ENCODE measurements at regions not wholly inside any gene's neighbourhood (a gene's known extent, or its start where the extent isn't known, plus 50 kb on each side); places are given as distances from the start of the nearest gene placed in this dataset.

- no peak overlapping the region for H3K4me3 ChIP-seq (ENCODE audit: low read length in 2 of 2)
- 97% methylated on average over 4 of the region's 4 CpGs for WGBS
Observed at GRCh38 chr12:127425474-127425873, 841.5 kb upstream of the TMEM132C start.

DNA sequence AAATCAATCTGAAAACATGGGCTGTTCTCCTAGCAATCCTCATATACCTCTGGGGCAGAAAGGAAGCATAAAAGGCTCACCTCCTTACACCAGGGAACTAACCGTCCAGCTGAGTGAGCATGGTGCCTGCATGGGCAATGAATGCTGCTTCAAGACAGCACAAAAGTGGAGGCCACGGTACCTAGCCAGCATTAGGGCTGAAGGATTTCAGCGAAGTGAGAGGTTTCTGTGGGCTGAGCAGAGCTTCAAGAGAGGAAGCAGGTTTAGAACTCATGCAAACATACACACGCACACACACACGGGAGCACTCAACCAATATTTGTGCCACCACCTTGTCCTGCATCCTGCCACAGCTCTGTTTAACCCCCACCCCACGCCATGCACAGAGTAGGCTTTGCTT is 838.5 kb upstream of the TMEM132C start:
- Histone ChIP-seq H3K36me3 (ENCODE audit: control insufficient read depth in 2 of 2, insufficient read depth in 2 of 2, low read length in 1 of 2) (no peaks in the 10 kb centered on the region), H3K27ac (ENCODE audit: low read depth in 1 of 2, low read length in 1 of 2) (no peak overlapping the region), H3K27me3 (ENCODE audit: control insufficient read depth in 2 of 2, insufficient read depth in 1 of 2, low read length in 1 of 2) (no peaks in the 10 kb centered on the region), H3K4me1 (ENCODE audit: control insufficient read depth in 2 of 2, insufficient read depth in 2 of 2, low read length in 2 of 2) (no peaks in the 10 kb centered on the region), H3K4me3 (ENCODE audit: low read length in 2 of 2) (no peak overlapping the region), H3K9me3 (ENCODE audit: control insufficient read depth in 2 of 2, insufficient read depth in 1 of 2, low read length in 1 of 2) (no peaks in the 10 kb centered on the region)
- WGBS, result 84% methylated on average over 6 of the region's 6 CpGs
- DNase-seq (ENCODE audit: low read depth in 6 of 9, low spot score in 9 of 9), result no peak

More at GRCh38 chr12:127425474-127425873, 841.5 kb upstream of the TMEM132C start:
- no peaks in the 10 kb centered on the region for H3K9me3 ChIP-seq (ENCODE audit: control insufficient read depth in 2 of 2, insufficient read depth in 1 of 2, low read length in 1 of 2)
- H3K27ac ChIP-seq (ENCODE audit: low read depth in 1 of 2, low read length in 1 of 2), result no peak overlapping the region
- DNase-seq (ENCODE audit: low read depth in 6 of 9, low spot score in 9 of 9), result no peak
- H3K4me1 ChIP-seq (ENCODE audit: control insufficient read depth in 2 of 2, insufficient read depth in 2 of 2, low read length in 2 of 2), result no peaks in the 10 kb centered on the region
- H3K27me3 ChIP-seq (ENCODE audit: control insufficient read depth in 2 of 2, insufficient read depth in 1 of 2, low read length in 1 of 2), result no peaks in the 10 kb centered on the region
- no peaks in the 10 kb centered on the region for H3K36me3 ChIP-seq (ENCODE audit: control insufficient read depth in 2 of 2, insufficient read depth in 2 of 2, low read length in 1 of 2)

- Histone ChIP-seq H3K4me1 (ENCODE audit: control insufficient read depth in 2 of 2, insufficient read depth in 2 of 2, low read length in 2 of 2) (no peaks in the 10 kb centered on the region), H3K4me3 (ENCODE audit: low read length in 2 of 2) (no peak overlapping the region), H3K27me3 (ENCODE audit: control insufficient read depth in 2 of 2, insufficient read depth in 1 of 2, low read length in 1 of 2) (no peaks in the 10 kb centered on the region), H3K27ac (ENCODE audit: low read depth in 1 of 2, low read length in 1 of 2) (no peak overlapping the region), H3K9me3 (ENCODE audit: control insufficient read depth in 2 of 2, insufficient read depth in 1 of 2, low read length in 1 of 2) (no peaks in the 10 kb centered on the region), H3K36me3 (ENCODE audit: control insufficient read depth in 2 of 2, insufficient read depth in 2 of 2, low read length in 1 of 2) (no peaks in the 10 kb centered on the region)
- no peak for DNase-seq (ENCODE audit: low read depth in 6 of 9, low spot score in 9 of 9)
- WGBS, result 56% methylated on average over 9 of the region's 9 CpGs
Observed at GRCh38 chr12:127429551-127430285, 837.3 kb upstream of the TMEM132C start.

DNA sequence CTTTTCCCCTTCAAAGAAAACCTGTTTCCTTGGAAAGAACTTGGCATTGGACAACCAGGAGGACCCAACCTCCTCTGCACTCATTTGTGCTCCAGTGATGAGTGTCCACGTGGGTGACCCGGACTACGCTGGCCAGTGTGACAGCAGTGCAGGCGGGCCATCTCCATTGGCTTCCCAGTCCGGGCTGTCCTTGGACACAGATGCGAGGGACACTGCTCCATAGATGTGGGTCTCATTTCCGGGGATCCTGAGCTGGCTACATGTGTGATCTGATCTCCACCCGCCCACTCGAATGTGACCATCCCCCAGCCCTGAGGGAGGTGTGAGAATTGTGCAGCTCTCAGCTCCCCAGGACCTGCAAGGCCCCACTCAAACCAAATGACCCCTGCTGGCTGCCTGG is 836.6 kb upstream of the TMEM132C start:
- WGBS, result 89% methylated on average over 9 of the region's 9 CpGs
- H3K4me3 ChIP-seq (ENCODE audit: low read length in 2 of 2), result no peak overlapping the region
- no peaks in the 10 kb centered on the region for H3K4me1 ChIP-seq (ENCODE audit: control insufficient read depth in 2 of 2, insufficient read depth in 2 of 2, low read length in 2 of 2)
- H3K9me3 ChIP-seq (ENCODE audit: control insufficient read depth in 2 of 2, insufficient read depth in 1 of 2, low read length in 1 of 2), result no peaks in the 10 kb centered on the region
- no peak for DNase-seq (ENCODE audit: low read depth in 6 of 9, low spot score in 9 of 9)
- H3K36me3 ChIP-seq (ENCODE audit: control insufficient read depth in 2 of 2, insufficient read depth in 2 of 2, low read length in 1 of 2), result no peaks in the 10 kb centered on the region
- no peaks in the 10 kb centered on the region for H3K27me3 ChIP-seq (ENCODE audit: control insufficient read depth in 2 of 2, insufficient read depth in 1 of 2, low read length in 1 of 2)
- no peak overlapping the region for H3K27ac ChIP-seq (ENCODE audit: low read depth in 1 of 2, low read length in 1 of 2)

DNA sequence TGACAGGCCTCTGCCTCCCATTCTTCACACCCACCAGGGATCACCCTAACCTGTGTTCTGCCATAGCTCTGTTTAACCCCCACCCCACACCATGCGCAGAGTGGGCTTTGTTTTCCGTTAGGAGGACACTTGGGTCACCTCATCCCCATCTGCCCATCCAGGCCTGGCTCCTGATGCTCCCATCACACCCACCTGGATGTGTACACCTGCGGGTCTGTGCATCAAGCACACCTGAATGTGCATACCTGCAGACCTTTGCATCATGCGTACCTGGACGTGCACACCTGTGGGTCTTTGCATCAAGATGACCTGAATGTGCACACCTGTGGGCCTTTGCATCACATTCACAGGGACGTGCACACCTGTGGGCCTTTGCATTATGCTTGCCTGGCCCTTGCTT is 835.8 kb upstream of the TMEM132C start:
- no peaks in the 10 kb centered on the region for H3K27me3 ChIP-seq (ENCODE audit: control insufficient read depth in 2 of 2, insufficient read depth in 1 of 2, low read length in 1 of 2)
- no peaks in the 10 kb centered on the region for H3K4me1 ChIP-seq (ENCODE audit: control insufficient read depth in 2 of 2, insufficient read depth in 2 of 2, low read length in 2 of 2)
- no peak overlapping the region for H3K27ac ChIP-seq (ENCODE audit: low read depth in 1 of 2, low read length in 1 of 2)
- 96% methylated on average over 6 of the region's 6 CpGs for WGBS
- no peaks in the 10 kb centered on the region for H3K9me3 ChIP-seq (ENCODE audit: control insufficient read depth in 2 of 2, insufficient read depth in 1 of 2, low read length in 1 of 2)
- no peak overlapping the region for H3K4me3 ChIP-seq (ENCODE audit: low read length in 2 of 2)
- no peak for DNase-seq (ENCODE audit: low read depth in 6 of 9, low spot score in 9 of 9)
- H3K36me3 ChIP-seq (ENCODE audit: control insufficient read depth in 2 of 2, insufficient read depth in 2 of 2, low read length in 1 of 2), result no peaks in the 10 kb centered on the region

DNA sequence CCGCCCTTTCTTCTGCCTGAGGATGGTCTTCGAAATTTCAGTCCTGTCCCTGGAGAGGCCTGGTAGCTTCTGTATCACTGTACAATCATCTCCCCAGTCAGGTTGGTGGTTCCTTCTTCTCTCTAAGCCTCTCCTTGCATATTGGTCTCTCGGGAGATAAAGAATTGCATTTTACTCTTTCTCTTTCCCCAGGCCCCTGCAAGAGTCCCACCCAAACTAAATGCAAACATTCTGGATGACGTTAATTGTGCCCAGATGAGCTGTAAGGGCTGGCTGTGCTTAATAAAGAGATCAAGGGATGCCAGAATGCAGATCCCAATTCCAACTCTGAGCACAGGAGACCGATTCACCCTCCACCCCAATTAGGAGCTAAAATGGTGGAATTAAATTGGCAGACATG is 835.4 kb upstream of the TMEM132C start:
- no peak overlapping the region for H3K4me3 ChIP-seq (ENCODE audit: low read length in 2 of 2)
- H3K4me1 ChIP-seq (ENCODE audit: control insufficient read depth in 2 of 2, insufficient read depth in 2 of 2, low read length in 2 of 2), result no peaks in the 10 kb centered on the region
- H3K27ac ChIP-seq (ENCODE audit: low read depth in 1 of 2, low read length in 1 of 2), result no peak overlapping the region
- H3K9me3 ChIP-seq (ENCODE audit: control insufficient read depth in 2 of 2, insufficient read depth in 1 of 2, low read length in 1 of 2), result no peaks in the 10 kb centered on the region
- DNase-seq (ENCODE audit: low read depth in 6 of 9, low spot score in 9 of 9), result no peak
- no peaks in the 10 kb centered on the region for H3K36me3 ChIP-seq (ENCODE audit: control insufficient read depth in 2 of 2, insufficient read depth in 2 of 2, low read length in 1 of 2)
- WGBS, result 78% methylated on average over 5 of the region's 5 CpGs
- no peaks in the 10 kb centered on the region for H3K27me3 ChIP-seq (ENCODE audit: control insufficient read depth in 2 of 2, insufficient read depth in 1 of 2, low read length in 1 of 2)

DNA sequence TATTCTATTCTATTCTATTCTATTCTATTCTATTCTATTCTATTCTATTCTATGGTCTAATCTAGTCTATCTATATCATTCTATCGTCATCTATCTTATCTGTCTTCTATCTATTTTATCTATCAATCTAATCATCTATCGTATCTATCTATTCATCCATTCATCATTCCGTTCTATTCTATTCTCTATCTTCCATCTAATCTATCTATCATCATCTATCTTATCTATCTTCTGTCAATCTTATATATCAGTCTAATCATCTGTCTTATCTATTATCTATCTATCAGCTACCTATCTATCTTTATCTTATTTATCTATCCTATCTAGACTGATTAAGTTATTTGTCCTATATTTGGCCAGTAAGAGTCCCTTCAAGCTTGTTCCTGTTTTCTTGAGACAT is 831.5 kb upstream of the TMEM132C start:
- Histone ChIP-seq H3K27ac (ENCODE audit: low read depth in 1 of 2, low read length in 1 of 2) (no peak overlapping the region), H3K9me3 (ENCODE audit: control insufficient read depth in 2 of 2, insufficient read depth in 1 of 2, low read length in 1 of 2) (no peaks in the 10 kb centered on the region), H3K4me3 (ENCODE audit: low read length in 2 of 2) (no peak overlapping the region), H3K27me3 (ENCODE audit: control insufficient read depth in 2 of 2, insufficient read depth in 1 of 2, low read length in 1 of 2) (no peaks in the 10 kb centered on the region), H3K4me1 (ENCODE audit: control insufficient read depth in 2 of 2, insufficient read depth in 2 of 2, low read length in 2 of 2) (no peaks in the 10 kb centered on the region), H3K36me3 (ENCODE audit: control insufficient read depth in 2 of 2, insufficient read depth in 2 of 2, low read length in 1 of 2) (no peaks in the 10 kb centered on the region)
- DNase-seq (ENCODE audit: low read depth in 6 of 9, low spot score in 9 of 9), result no peak
- WGBS, result 95% methylated on average over 3 of the region's 3 CpGs

DNA sequence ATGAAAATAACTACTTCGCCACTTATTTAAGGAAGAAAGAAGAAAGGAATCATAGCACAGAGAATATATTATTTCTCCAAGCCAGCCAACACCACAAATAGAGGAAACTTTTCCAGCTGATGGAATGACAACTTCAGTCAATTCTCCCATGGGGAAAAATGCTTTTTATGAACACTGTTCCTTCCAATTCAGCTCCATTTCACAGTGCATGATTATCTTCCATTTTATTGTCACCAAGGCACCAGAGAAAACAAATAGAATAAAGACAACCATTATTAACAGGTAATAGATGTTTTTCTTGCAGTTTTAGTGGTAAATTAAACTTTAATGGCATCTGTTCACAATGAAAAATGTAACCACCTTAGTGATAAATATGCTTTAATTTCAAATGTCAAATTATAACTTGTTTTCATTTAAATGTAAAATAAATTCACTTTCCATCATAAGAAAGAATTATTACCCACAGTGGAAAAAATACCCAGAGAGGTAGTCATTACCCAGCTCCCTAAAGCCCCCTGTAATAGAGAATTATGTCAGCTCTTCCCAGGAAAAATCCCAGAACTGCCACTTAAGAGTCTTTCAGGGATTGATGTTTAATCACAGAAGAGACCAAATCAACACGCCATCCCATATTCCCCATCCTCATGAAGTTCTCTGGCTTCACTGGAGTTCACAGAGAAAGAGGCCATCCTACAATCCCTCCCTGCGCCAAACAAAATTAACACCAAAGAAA is 828.3 kb upstream of the TMEM132C start:
- Histone ChIP-seq H3K27me3 (ENCODE audit: control insufficient read depth in 2 of 2, insufficient read depth in 1 of 2, low read length in 1 of 2) (no peaks in the 10 kb centered on the region), H3K27ac (ENCODE audit: low read depth in 1 of 2, low read length in 1 of 2) (no peak overlapping the region), H3K4me1 (ENCODE audit: control insufficient read depth in 2 of 2, insufficient read depth in 2 of 2, low read length in 2 of 2) (no peaks in the 10 kb centered on the region), H3K9me3 (ENCODE audit: control insufficient read depth in 2 of 2, insufficient read depth in 1 of 2, low read length in 1 of 2) (no peaks in the 10 kb centered on the region), H3K4me3 (ENCODE audit: low read length in 2 of 2) (no peak overlapping the region), H3K36me3 (ENCODE audit: control insufficient read depth in 2 of 2, insufficient read depth in 2 of 2, low read length in 1 of 2) (no peaks in the 10 kb centered on the region)
- WGBS, result 98% methylated on average over 3 of the region's 3 CpGs
- DNase-seq (ENCODE audit: low read depth in 6 of 9, low spot score in 9 of 9), result no peak

- H3K4me1 ChIP-seq (ENCODE audit: control insufficient read depth in 2 of 2, insufficient read depth in 2 of 2, low read length in 2 of 2), result no peaks in the 10 kb centered on the region
- no peak for DNase-seq (ENCODE audit: low read depth in 6 of 9, low spot score in 9 of 9)
- no peaks in the 10 kb centered on the region for H3K27me3 ChIP-seq (ENCODE audit: control insufficient read depth in 2 of 2, insufficient read depth in 1 of 2, low read length in 1 of 2)
- no peaks in the 10 kb centered on the region for H3K36me3 ChIP-seq (ENCODE audit: control insufficient read depth in 2 of 2, insufficient read depth in 2 of 2, low read length in 1 of 2)
- no peaks in the 10 kb centered on the region for H3K9me3 ChIP-seq (ENCODE audit: control insufficient read depth in 2 of 2, insufficient read depth in 1 of 2, low read length in 1 of 2)
- H3K27ac ChIP-seq (ENCODE audit: low read depth in 1 of 2, low read length in 1 of 2), result no peak overlapping the region
- 73% methylated on average over 4 of the region's 4 CpGs for WGBS
- no peak overlapping the region for H3K4me3 ChIP-seq (ENCODE audit: low read length in 2 of 2)
Observed at GRCh38 chr12:127445581-127446139, 821.3 kb upstream of the TMEM132C start.
